Caco-2 (cell line): ENCODE measurements at regions not wholly inside any gene's neighbourhood (a gene's known extent, or its start where the extent isn't known, plus 50 kb on each side); places are given as distances from the start of the nearest gene placed in this dataset.

Experiments used
- BruUV-seq: library from RNA; stranded (reverse); fragments of 400-500 nt; replicated peaks from 2 replicates; lab custom pipeline; 2021; lab: Mats Ljungman, UMichigan
- CTCF ChIA-PET: fragments of 300-600 bp; sonication (Branson Sonifier 250); formaldehyde crosslinking; loops from one replicate; lab custom pipeline; 2022; ENCODE audit warnings: antibody characterized with exemption; lab: Charles Lee
- POLR2A ChIA-PET: fragments of 300-600 bp; sonication (Branson Sonifier 250); formaldehyde crosslinking; loops from one replicate; lab custom pipeline; 2022; ENCODE audit warnings: antibody characterized with exemption; lab: Charles Lee
- DNase-seq, 2 experiments: peaks; one replicate each; pipeline versions ENCODE4 v3.0.0 to v3.0.0-alpha.2; 2020 to 2022
- H3K27me3 ChIP-seq: replicated peaks from 2 replicates; pipeline ENCODE4 v1.6.0; 2011; ENCODE audit warnings: low read length; ENCODE audit not compliant: control insufficient read depth, insufficient read depth
- H3K36me3 ChIP-seq: 2 replicates; pipeline ENCODE4 v1.5.1; 2011; ENCODE audit warnings: low read length; ENCODE audit not compliant: control insufficient read depth, insufficient read depth
- H3K4me1 ChIP-seq: fragments of 250-450 bp; sonication (Bioruptor Pico); 2 replicates; pipeline ENCODE4 v1.5.1; 2020; ENCODE audit warnings: mild to moderate bottlenecking
- H3K4me3 ChIP-seq: 2 replicates; pipeline ENCODE4 v1.5.1; 2011; ENCODE audit warnings: low read depth, mild to moderate bottlenecking, control low read depth, low read length
- H3K9me3 ChIP-seq: fragments of 250-450 bp; sonication (Bioruptor Pico); 2 replicates; pipeline ENCODE4 v1.5.1; 2020; ENCODE audit warnings: mild to moderate bottlenecking, moderate library complexity
- H3K27ac Mint-ChIP-seq: one replicate; pipeline ENCODE4 v1.8.0; 2022; ENCODE audit warnings: mixed read lengths; ENCODE audit not compliant: unreplicated experiment
- H3K27me3 Mint-ChIP-seq: one replicate; pipeline ENCODE4 v1.8.0; 2022; ENCODE audit warnings: mixed read lengths; ENCODE audit not compliant: insufficient read depth, unreplicated experiment
- H3K36me3 Mint-ChIP-seq: one replicate; pipeline ENCODE4 v1.8.0; 2022; ENCODE audit warnings: mild to moderate bottlenecking, mixed read lengths; ENCODE audit not compliant: insufficient read depth, unreplicated experiment
- H3K4me1 Mint-ChIP-seq: one replicate; pipeline ENCODE4 v1.8.0; 2022; ENCODE audit warnings: low read depth, mixed read lengths; ENCODE audit not compliant: unreplicated experiment
- H3K4me3 Mint-ChIP-seq: one replicate; pipeline ENCODE4 v1.8.0; 2022; ENCODE audit warnings: mild to moderate bottlenecking, moderate library complexity, mixed read lengths; ENCODE audit not compliant: unreplicated experiment
- H3K9me3 Mint-ChIP-seq: one replicate; pipeline ENCODE4 v1.8.0; 2022; ENCODE audit warnings: mixed read lengths; ENCODE audit not compliant: unreplicated experiment
- intact Hi-C: fragments of 100-400 bp; cut with micrococcal nuclease; formaldehyde crosslinking; loops from one replicate; pipeline ENCODE4 v1.10.0; 2022; ENCODE audit not compliant: unreplicated experiment
- TF ChIP-seq, protein P1 (sequence below), 2 experiments: fragments of 200-600 bp in 1 of 2; IDR thresholded peaks; 1 replicate in 1 of 2; 2 replicates in 1 of 2; pipeline versions ENCODE4 v1.5.1 to v1.8.0; 2011 to 2022; ENCODE audit warnings: antibody characterized with exemption in 1 of 2, control low read depth in 1 of 2, inconsistent platforms in 1 of 2, low read depth in 1 of 2, low read length in 1 of 2, mild to moderate bottlenecking in 1 of 2, moderate library complexity in 1 of 2; ENCODE audit not compliant: insufficient read depth in 1 of 2, severe bottlenecking in 1 of 2, unreplicated experiment in 1 of 2

DNA sequence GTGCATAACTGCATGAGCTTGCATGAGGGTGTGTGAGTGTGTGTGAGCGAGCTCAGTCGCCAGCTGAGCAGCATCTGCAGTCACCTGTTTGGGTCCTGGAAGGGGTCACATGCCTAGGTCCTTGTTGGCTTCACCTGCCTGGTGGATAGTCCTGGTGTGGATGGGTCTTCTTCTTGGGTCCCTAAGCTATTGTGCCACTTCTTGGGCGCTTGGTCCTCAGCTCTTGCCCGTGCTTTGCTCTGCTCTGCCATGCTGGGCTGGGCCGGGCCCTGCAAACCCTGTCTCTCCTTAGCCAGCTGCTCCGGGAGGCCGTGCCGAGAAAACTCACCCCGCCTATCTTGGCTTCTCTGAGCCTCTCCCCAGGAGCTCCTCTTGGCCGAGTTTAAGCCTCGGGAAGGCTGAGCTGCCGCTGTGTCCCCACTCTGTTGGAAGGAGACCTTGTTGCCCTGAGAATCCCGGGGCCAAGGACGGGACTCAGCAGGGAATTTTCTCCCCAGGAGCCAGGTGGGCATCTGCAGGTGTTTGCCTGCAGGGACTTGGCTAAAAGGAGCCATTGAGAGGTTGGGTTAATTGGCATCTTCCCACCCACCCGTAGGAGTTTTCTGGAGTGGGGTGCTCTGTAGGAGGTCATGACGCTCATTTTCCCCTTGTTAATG, 300.8 kb downstream of the NDUFA10 start:
- H3K27me3 ChIP-seq: no peaks in the 10 kb centered on the region
- BruUV-seq: no TSS peak
- no peaks in the 10 kb centered on the region for H3K36me3 Mint-ChIP-seq
- CTCF ChIA-PET: no interaction called here
- intact Hi-C loops: no loop called here
- TF ChIP-seq, protein P1, sequence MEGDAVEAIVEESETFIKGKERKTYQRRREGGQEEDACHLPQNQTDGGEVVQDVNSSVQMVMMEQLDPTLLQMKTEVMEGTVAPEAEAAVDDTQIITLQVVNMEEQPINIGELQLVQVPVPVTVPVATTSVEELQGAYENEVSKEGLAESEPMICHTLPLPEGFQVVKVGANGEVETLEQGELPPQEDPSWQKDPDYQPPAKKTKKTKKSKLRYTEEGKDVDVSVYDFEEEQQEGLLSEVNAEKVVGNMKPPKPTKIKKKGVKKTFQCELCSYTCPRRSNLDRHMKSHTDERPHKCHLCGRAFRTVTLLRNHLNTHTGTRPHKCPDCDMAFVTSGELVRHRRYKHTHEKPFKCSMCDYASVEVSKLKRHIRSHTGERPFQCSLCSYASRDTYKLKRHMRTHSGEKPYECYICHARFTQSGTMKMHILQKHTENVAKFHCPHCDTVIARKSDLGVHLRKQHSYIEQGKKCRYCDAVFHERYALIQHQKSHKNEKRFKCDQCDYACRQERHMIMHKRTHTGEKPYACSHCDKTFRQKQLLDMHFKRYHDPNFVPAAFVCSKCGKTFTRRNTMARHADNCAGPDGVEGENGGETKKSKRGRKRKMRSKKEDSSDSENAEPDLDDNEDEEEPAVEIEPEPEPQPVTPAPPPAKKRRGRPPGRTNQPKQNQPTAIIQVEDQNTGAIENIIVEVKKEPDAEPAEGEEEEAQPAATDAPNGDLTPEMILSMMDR (IDR thresholded peaks at IDR 0.05; ENCODE audit: insufficient read depth in 1 of 2, low read depth in 1 of 2, low read length in 1 of 2, severe bottlenecking in 1 of 2, unreplicated experiment in 1 of 2): no peak
- H3K9me3 ChIP-seq: no peaks in the 10 kb centered on the region
- no peaks in the 10 kb centered on the region for H3K9me3 Mint-ChIP-seq
- no peak overlapping the region for H3K4me3 Mint-ChIP-seq
- no peaks in the 10 kb centered on the region for H3K27me3 Mint-ChIP-seq
- no peaks in the 10 kb centered on the region for H3K4me1 ChIP-seq
- no peaks in the 10 kb centered on the region for H3K36me3 ChIP-seq
- POLR2A ChIA-PET: no interaction called here
- H3K4me1 Mint-ChIP-seq: no peaks in the 10 kb centered on the region
- no peak overlapping the region for H3K4me3 ChIP-seq
- peak in 1 of 2 experiments; percentile 18 for DNase-seq
- no peak overlapping the region for H3K27ac Mint-ChIP-seq

DNA sequence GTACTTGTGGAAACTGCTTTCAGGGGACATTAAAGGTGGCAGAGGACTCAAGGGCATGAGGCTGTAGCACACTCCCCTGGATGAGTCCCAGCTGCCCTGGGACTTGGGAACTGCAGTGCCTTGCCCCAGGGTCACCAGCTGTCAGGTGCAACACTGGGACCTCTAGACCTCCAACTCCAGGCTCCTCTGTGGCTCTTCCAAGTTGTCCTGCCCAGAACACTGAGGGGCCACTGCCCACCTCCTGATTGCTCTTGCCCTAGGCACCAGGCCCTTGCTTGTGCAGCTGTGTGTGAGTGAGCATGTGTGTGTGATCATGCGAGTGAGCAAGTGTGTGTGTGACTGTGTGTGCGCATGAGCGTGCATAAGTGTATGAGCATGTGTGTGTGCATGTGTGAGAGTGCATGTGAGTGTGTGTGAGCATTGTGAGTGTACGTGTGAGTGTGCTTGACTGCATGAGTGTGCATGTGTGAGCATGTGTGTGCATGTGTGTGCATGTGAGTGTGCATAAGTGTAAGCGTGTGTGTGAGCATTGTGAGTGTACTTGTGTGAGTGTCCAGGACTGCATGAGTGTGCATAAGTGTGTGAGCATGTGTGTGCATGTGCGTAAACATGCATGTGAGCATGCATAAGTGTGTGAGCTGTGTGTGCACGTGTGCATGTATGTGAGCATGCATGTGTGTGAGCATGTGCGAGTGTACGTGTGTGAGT, 301.5 kb downstream of the NDUFA10 start:
- TF ChIP-seq, protein P1 (IDR thresholded peaks at IDR 0.05; ENCODE audit: insufficient read depth in 1 of 2, low read depth in 1 of 2, low read length in 1 of 2, severe bottlenecking in 1 of 2, unreplicated experiment in 1 of 2): no peak
- Histone ChIP-seq H3K4me1 (no peaks in the 10 kb centered on the region), H3K27me3 (no peaks in the 10 kb centered on the region), H3K4me3 (no peak overlapping the region), H3K36me3 (no peaks in the 10 kb centered on the region), H3K9me3 (no peaks in the 10 kb centered on the region)
- no TSS peak for BruUV-seq
- H3K9me3 Mint-ChIP-seq: no peaks in the 10 kb centered on the region
- no peak overlapping the region for H3K27ac Mint-ChIP-seq
- H3K36me3 Mint-ChIP-seq: no peaks in the 10 kb centered on the region
- ChIA-PET POLR2A (no interaction called here), CTCF (no interaction called here)
- H3K4me1 Mint-ChIP-seq: no peaks in the 10 kb centered on the region
- no peaks in the 10 kb centered on the region for H3K27me3 Mint-ChIP-seq
- DNase-seq: no peak
- H3K4me3 Mint-ChIP-seq: no peak overlapping the region
- intact Hi-C loops: no loop called here

DNA sequence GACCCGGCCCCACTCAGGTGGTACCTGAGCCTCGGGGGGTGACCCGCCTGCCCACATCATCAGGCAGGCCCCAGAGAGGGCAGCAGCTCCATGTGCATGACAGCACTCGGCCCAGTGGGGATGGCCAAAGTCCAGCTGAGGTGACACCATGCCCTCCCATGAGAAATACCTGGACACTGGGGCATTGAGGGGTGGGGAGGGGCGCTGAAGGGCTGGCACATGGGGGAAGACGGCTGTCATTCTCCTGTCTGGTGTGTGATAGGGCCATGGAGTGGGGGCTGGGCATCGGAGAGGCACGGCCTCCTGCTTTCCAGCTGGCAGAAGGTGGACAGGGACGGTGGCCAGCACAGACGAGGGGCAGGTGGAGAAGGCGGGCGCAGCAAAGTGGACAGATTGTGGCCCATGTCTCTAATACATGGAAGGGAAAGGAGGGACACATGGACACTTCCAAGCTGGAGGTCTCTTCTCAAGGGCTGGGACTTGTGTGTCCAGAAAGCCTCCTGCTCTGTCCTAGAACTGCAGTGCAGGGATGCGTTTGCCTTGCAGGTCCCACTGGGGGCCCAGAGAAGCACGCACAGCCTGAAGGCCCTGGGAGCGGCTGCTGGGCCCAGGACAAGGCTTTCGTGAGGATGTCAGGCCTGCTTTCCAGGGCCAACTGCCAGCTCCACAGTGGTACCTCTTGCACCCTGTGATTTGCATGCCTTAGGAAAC, 302.2 kb downstream of the NDUFA10 start:
- intact Hi-C loops: no loop called here
- no peaks in the 10 kb centered on the region for H3K27me3 ChIP-seq
- no TSS peak for BruUV-seq
- CTCF ChIA-PET: no interaction called here
- TF ChIP-seq, protein P1 (IDR thresholded peaks at IDR 0.05; ENCODE audit: insufficient read depth in 1 of 2, low read depth in 1 of 2, low read length in 1 of 2, severe bottlenecking in 1 of 2, unreplicated experiment in 1 of 2): no peak
- H3K4me3 ChIP-seq: no peak overlapping the region
- no peaks in the 10 kb centered on the region for H3K4me1 ChIP-seq
- Mint-ChIP-seq H3K9me3 (no peaks in the 10 kb centered on the region), H3K4me1 (no peaks in the 10 kb centered on the region), H3K36me3 (no peaks in the 10 kb centered on the region), H3K27ac (no peak overlapping the region), H3K4me3 (no peak overlapping the region), H3K27me3 (no peaks in the 10 kb centered on the region)
- POLR2A ChIA-PET: no interaction called here
- DNase-seq: peak in 1 of 2 experiments; percentile 12
- no peaks in the 10 kb centered on the region for H3K36me3 ChIP-seq
- no peaks in the 10 kb centered on the region for H3K9me3 ChIP-seq
